Activated CD4-positive, CD25-positive, alpha-beta regulatory T cell treated with anti-CD3 and anti-CD28 coated beads, Interleukin-2, amount 50 U/mL, for 24 hours (primary cell): ENCODE measurements at regions not wholly inside any gene's neighbourhood (a gene's known extent, or its start where the extent isn't known, plus 50 kb on each side); places are given as distances from the start of the nearest gene placed in this dataset.

Experiments
- ATAC-seq, 2 donors: fragments of 150-1000 bp; cut with Tn5 transposase; one replicate each; pipeline ENCODE4 v1.10.0; 2021; ENCODE audit warnings: mild to moderate bottlenecking in 1 of 2, moderate library complexity in 1 of 2

DNA sequence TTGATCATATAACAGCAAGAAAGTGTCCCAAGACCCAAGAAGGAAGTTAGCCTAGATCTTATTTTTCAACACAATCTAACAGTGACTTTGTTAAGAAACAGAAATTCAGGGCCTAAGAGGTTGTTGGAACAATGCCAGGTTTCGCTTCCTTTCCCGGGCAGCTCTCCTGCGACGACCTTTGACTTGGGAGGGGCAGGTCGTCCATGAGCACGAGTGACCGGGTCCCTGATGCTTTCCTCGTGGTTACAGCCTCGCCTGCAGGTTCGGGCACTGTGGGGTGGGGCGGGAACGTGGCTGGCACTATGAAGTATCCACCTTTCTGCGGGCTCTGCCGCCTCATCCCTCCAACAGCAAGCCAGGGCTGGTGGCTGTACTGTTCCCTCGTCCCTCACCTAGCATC is 90.1 kb upstream of the RGMA start:
- ATAC-seq, result no peak

- no peak for ATAC-seq
Observed at GRCh38 chr15:93178371-93178770, 89.4 kb upstream of the RGMA start.

- ATAC-seq, result no peak
Observed at GRCh38 chr15:93176065-93176464, 87.1 kb upstream of the RGMA start.

- no peak for ATAC-seq
Observed at GRCh38 chr15:93174836-93175235, 85.8 kb upstream of the RGMA start.

- no peak for ATAC-seq
Observed at GRCh38 chr15:93173369-93173768, 84.4 kb upstream of the RGMA start.

DNA sequence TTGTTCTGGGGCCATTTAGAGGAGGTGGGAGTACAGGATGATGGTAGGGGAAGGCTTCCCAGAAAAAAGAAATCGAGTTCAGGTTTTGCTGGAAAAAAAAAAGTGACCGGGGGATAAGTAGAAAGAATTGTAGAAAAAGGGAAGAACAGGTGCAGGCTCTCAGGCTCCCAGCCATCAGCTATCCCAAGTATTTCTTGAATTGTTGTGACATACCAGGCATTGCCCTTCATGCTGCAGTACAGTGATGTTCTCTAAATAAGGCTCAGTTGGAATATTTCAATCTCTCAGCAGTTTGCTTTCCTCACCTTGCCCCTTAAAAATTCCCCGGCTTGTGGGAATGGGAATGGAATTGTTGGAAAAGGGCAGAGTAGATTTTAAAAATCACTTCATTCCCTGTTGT is 82.5 kb upstream of the RGMA start:
- ATAC-seq, result no peak

GRCh38 chr15:93170329-93170728 is 81.3 kb upstream of the RGMA start:
- ATAC-seq, result no peak

- ATAC-seq, result no peak
Observed at GRCh38 chr15:93168910-93169309, 79.9 kb upstream of the RGMA start.

- no peak for ATAC-seq
Observed at GRCh38 chr15:93167291-93167690, 78.3 kb upstream of the RGMA start.

GRCh38 chr15:93166675-93167074 is 77.7 kb upstream of the RGMA start:
- ATAC-seq, result no peak

GRCh38 chr15:93165734-93166470 is 76.9 kb upstream of the RGMA start:
- no peak for ATAC-seq

DNA sequence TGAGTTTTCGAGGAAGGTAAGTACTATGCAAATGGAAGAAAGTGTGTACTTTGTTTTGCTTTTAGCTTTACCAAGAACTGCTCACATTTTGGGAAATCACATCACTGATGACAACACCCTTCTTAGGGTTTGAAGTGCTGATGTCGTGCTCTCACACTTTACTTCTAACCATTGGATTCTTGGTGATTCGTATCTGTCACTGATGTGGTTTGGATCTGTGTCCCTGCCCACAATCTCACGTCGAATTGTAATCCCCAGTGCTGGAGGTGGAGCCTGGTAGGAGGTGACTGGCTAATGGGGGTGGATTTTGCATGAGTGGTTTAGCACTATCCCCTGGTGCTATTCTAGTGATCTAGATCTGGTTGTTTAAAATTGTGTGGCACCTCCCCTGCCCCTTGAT is 75.4 kb upstream of the RGMA start:
- ATAC-seq, result no peak

GRCh38 chr15:93162560-93162959 is 73.5 kb upstream of the RGMA start:
- no peak for ATAC-seq

GRCh38 chr15:93159930-93160329 is 70.9 kb upstream of the RGMA start:
- no peak for ATAC-seq

- ATAC-seq, result no peak
Observed at GRCh38 chr15:93158097-93158900, 69.3 kb upstream of the RGMA start.

DNA sequence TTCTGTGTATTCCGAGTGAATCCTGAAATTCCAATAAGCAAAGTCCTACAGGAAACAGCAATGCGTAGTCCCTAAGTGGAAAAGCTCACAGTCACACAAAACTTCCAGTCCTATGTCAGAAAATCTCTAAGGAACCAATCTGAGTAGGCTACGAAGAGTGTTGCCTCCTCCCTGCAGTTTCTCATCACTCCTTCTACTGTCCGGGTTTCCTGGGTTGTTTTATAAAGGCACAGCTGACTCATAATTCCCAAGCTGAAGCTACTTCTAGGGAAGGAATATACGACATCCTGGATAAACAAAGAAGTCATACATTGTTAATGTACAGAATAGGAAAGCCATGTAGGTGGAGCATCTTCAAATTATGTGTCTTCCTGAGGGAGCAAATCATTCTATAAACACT is 65.7 kb upstream of the RGMA start:
- ATAC-seq, result no peak

DNA sequence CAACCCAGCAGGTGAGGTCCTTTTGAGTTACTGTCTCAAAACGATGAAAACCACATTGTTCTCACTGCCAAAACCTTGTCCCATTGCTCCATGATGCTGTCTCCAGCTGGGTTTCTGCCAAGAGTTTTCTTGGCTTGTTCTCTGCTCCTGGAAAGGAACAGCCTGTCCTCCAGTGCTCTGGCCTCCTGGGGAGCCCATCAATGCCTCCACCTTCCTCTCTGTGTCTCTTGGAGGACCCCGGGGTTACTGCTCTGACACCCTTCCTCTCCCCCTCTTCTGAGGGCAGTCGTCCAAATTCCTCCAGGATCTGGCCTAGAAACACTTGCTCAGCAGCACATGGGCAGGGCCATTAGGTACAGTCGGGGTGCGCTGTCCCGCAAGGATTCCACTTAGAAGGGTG is 63.9 kb upstream of the RGMA start:
- ATAC-seq, result no peak

- ATAC-seq, result no peak
Observed at GRCh38 chr15:93152360-93152759, 63.3 kb upstream of the RGMA start.

DNA sequence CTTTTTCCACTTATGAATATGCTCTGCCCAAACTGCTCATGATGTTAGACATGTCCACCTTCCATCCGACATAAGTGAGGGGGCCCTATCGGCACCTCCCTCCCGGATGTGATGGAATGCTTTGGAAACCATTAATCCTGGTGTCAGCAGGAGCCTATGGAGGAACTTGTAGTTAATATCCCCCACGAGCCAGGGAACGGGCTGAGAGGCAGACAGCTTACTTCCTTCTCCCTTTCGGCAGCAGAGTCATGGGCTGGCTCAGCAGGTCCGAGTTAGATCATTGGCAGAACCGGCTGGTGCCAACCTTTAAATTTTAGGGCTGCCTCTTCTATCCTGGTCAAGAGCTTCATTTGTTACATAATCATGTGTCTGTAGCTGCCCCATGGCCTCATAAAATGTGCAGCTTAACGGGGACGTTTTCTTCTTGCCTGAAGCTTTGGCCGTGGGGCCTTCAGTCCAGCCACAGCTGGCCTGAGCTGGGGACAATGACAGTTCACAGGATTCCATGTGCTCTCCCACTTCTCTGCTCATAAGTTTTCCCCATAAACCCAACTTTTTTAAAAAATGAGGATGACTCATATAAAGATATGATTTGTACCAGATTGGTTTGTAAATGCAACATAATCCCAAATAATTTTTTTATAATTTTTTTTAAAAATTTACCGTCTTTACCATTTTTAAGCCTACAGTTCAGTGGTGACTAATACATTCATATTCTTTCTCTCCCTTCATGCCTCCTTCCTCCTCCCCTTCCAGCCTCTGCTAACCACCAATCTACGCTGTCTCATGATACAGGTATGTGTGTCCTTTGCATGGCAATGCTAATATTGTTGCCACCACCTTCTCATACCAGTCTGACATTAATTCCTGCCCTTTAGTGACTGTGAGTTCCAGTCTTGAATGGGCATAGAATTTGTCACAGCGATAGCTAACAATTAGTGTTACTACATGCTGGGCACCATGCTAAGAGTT is 62.2 kb upstream of the RGMA start:
- ATAC-seq, result no peak

DNA sequence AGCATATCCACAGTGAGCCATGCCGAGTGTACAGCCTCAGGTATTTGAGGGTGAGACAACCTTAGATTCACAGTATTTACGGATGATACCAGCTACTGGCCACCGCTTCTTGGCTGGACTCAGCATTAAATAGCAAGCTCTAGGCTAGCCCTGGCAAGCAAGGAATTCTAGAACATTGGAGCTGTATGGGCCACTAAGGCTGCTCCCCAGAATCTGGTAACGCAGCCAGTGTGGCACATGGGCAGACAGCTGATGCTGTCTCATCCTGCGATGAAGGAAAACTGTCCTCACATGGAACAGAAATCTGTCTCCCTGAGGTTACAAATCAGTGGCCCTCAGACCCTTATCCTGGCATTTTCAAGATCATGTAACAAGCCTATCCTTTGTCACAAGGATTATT is 57.6 kb upstream of the RGMA start:
- no peak for ATAC-seq

DNA sequence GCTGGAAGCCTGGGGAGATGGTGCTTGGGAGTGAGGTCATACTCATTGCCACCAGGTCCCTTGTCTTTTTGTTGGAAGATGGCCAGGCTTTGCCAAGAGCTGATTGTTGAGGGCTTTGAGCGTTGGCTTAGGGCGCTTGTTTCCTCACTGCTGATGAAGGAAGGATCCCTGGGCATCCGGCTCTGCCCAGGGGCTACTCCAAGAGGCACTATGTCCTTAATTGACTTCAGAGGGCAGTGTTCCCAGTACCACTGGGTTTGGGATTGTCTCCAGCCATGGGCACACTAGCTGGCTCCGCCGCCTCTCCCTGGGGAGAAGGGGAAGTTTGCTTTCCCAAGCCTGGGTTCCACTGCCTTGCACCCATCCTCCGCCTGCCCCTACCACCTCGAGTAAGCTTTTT is 57.2 kb upstream of the RGMA start:
- ATAC-seq, result no peak

- ATAC-seq, result no peak
Observed at GRCh38 chr15:93144463-93145236, 55.6 kb upstream of the RGMA start.
